Ovary (tissue), 7 donors: ENCODE measurements at regions not wholly inside any gene's neighbourhood (a gene's known extent, or its start where the extent isn't known, plus 50 kb on each side); places are given as distances from the start of the nearest gene placed in this dataset.

Experiments
- DNase-seq, 5 donors: peaks; one replicate each; pipeline ENCODE4 v3.0.0-alpha.2; 2019 to 2020
- H3K27ac ChIP-seq, 2 donors: fragments of 200-600 bp; one replicate each; pipeline versions ENCODE4 v1.5.1 to v1.8.0; 2019 to 2022
- H3K27me3 ChIP-seq: fragments of 200-600 bp; one replicate; pipeline ENCODE4 v1.8.0; 2022
- H3K36me3 ChIP-seq: fragments of 200-600 bp; sonication (generic); one replicate; pipeline ENCODE4 v1.5.1; 2019
- H3K4me1 ChIP-seq: one replicate; pipeline ENCODE4 v1.8.1; 2013; ENCODE audit warnings: mild to moderate bottlenecking, moderate library complexity; ENCODE audit not compliant: insufficient read depth
- H3K4me3 ChIP-seq: fragments of 200-600 bp; sonication (generic); one replicate; pipeline ENCODE4 v1.5.1; 2017
- H3K9me3 ChIP-seq, 2 donors: fragments of 200-600 bp in 1 of 2; sonication (generic) in 1 of 2; one replicate each; pipeline versions ENCODE4 v1.5.1 to v1.8.1; 2013 to 2019; ENCODE audit warnings: mild to moderate bottlenecking in 1 of 2, moderate library complexity in 1 of 2
- CTCF ChIP-seq, 3 donors: fragments of 450-650 bp in 2 of 3; fragments of 200-600 bp in 1 of 3; IDR thresholded peaks; one replicate each; pipeline versions ENCODE4 v1.5.1 to v1.8.0; 2016 to 2022; ENCODE audit warnings: antibody characterized with exemption in 3 of 3, mild to moderate bottlenecking in 1 of 3
- EP300 ChIP-seq: sonication (generic); formaldehyde crosslinking; IDR thresholded peaks from one replicate; pipeline ENCODE4 v1.6.1; 2017; ENCODE audit warnings: antibody characterized with exemption
- POLR2A ChIP-seq: fragments of 450-650 bp; IDR thresholded peaks from one replicate; pipeline ENCODE4 v1.6.1; 2017; ENCODE audit warnings: antibody characterized with exemption, mild to moderate bottlenecking, moderate library complexity
- WGBS, 3 donors: extraction: QIAGEN DNeasy Blood & Tissue Kit in 1 of 3; methylation state at CpG; one replicate each; pipeline versions ENCODE4 v1.1.5 to v1.1.7; 2013 to 2017; 5-methylcytosine and 5-hydroxymethylcytosine counted together
- intact Hi-C, 4 donors: fragments of 100-400 bp; cut with DNase I; formaldehyde crosslinking; loops; one replicate each; pipeline versions ENCODE4 v1.11.0 to v1.15.1; 2022 to 2023
- donor health status: DM: no; HTN: no; CAD: no; lungs with moderate emphysema.
- donor health status: DM: no; HTN: no; CAD: no.
- donor health status: Bipolar disorder and iron deficiency.
- donor health status: DM: no; HTN: no; CAD: no.
- donor health status: DM: yes; HTN: yes; CAD: no.

DNA sequence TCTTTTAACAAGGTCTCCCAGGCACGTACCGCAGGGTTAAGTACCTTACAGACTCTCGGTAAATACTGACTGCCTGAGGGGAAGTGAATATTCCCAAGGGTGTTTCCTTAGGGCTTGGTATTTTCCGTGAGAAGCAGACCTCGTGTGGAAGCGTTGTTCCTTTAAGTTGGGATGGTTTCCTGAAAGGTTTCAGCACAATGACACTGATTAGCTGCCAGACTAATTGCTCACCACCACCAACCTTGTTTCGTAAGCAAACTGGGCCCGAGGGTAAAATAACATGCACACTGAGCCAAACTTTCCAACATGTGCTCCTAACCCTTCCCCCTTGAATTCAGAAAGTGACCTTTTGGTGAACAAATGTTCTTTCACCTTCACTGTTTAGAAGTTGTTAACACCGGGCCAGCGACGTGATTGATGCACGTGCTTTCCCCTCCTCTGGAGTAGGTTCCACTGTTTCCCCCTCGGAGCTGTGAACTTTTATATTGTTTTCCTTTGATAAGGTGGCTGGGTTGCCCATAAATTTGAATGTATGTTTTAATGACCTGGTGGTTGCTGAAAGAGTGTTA lies 128.1 kb upstream of the RPS23 start:
- Histone ChIP-seq H3K27ac (no peak overlapping the region), H3K4me3 (no peak overlapping the region), H3K36me3 (no peaks in the 10 kb centered on the region), H3K27me3 (no peaks in the 10 kb centered on the region), H3K9me3 (no peaks in the 10 kb centered on the region), H3K4me1 (no peaks in the 10 kb centered on the region)
- intact Hi-C loops = no loop called here
- 49 to 64% (median 57%) methylated on average over 13 of the region's 13 CpGs for WGBS, 3 donors
- TF ChIP-seq CTCF (IDR thresholded peaks at IDR 0.05) (no peak), EP300 (no peak), POLR2A (no peak)
- peak in 1 of 5 donors; percentile 12 for DNase-seq

GRCh38 chr5:82405618-82406204 lies 127.6 kb upstream of the RPS23 start:
- TF ChIP-seq CTCF (IDR thresholded peaks at IDR 0.05) = no peak
- no peak for TF ChIP-seq EP300
- no peak for TF ChIP-seq POLR2A
- 79 to 88% (median 85%) methylated on average over 4 of the region's 4 CpGs for WGBS, 3 donors
- no peaks in the 10 kb centered on the region for H3K4me1 ChIP-seq
- H3K27ac ChIP-seq = no peak overlapping the region
- no peaks in the 10 kb centered on the region for H3K27me3 ChIP-seq
- intact Hi-C loops = no loop called here
- H3K36me3 ChIP-seq = no peaks in the 10 kb centered on the region
- no peak overlapping the region for H3K4me3 ChIP-seq
- no peaks in the 10 kb centered on the region for H3K9me3 ChIP-seq
- no peak for DNase-seq

DNA sequence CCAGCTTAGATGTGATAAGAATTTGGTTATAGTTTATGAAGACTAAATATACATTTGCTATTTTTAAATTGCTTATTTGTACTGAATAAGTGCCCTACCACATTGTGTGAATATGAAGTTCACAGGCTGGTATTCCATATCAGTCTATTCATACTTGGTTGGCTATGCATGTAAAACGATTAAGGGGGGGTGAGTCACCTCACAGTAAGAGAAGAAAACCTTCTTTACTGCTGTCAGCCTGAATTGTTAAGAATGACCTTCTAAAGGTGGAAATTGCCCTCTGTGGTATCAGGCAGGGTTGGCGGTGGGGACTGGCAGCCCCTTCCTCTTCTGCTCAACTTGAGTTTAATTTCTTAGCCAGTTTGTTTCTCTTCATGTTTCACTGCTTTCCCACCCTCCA lies 127.0 kb upstream of the RPS23 start:
- 58 to 77% (median 70%) methylated on average over 2 of the region's 2 CpGs for WGBS, 3 donors
- DNase-seq = no peak
- TF ChIP-seq POLR2A (no peak), CTCF (IDR thresholded peaks at IDR 0.05) (no peak), EP300 (no peak)
- no peak overlapping the region for H3K4me3 ChIP-seq
- H3K36me3 ChIP-seq = no peaks in the 10 kb centered on the region
- no peaks in the 10 kb centered on the region for H3K27me3 ChIP-seq
- H3K27ac ChIP-seq = no peak overlapping the region
- no peaks in the 10 kb centered on the region for H3K4me1 ChIP-seq
- no peaks in the 10 kb centered on the region for H3K9me3 ChIP-seq
- intact Hi-C loops = no loop called here

GRCh38 chr5:82404382-82404945 lies 126.3 kb upstream of the RPS23 start:
- Histone ChIP-seq H3K4me3 (no peak overlapping the region), H3K27ac (no peak overlapping the region), H3K36me3 (no peaks in the 10 kb centered on the region), H3K27me3 (no peaks in the 10 kb centered on the region), H3K4me1 (no peaks in the 10 kb centered on the region), H3K9me3 (no peaks in the 10 kb centered on the region)
- DNase-seq = no peak
- no peak for TF ChIP-seq POLR2A
- TF ChIP-seq EP300 = no peak
- no peak for TF ChIP-seq CTCF (IDR thresholded peaks at IDR 0.05)
- intact Hi-C loops = no loop called here
- WGBS, 3 donors = 80 to 98% (median 90%) methylated on average over 3 of the region's 3 CpGs
